Bone marrow (tissue), 2 donors: ENCODE measurements at regions not wholly inside any gene's neighbourhood (a gene's known extent, or its start where the extent isn't known, plus 50 kb on each side); places are given as distances from the start of the nearest gene placed in this dataset.
"Not testable (repeated sequence)": the region's sequence is repeated elsewhere in the genome, so short reads cannot be mapped to it uniquely, and the experiment has no call there.

ENCODE experiments used
- DNase-seq, 2 donors: peaks; one replicate each; lab custom pipeline; 2025; lab: John Stamatoyannopoulos, UW

- no peak for DNase-seq
Observed at GRCh38 chr3:168976969-168977368, 686.5 kb downstream of the MECOM start.

GRCh38 chr3:168975576-168975975, 687.9 kb downstream of the MECOM start:
- DNase-seq: no peak

DNA sequence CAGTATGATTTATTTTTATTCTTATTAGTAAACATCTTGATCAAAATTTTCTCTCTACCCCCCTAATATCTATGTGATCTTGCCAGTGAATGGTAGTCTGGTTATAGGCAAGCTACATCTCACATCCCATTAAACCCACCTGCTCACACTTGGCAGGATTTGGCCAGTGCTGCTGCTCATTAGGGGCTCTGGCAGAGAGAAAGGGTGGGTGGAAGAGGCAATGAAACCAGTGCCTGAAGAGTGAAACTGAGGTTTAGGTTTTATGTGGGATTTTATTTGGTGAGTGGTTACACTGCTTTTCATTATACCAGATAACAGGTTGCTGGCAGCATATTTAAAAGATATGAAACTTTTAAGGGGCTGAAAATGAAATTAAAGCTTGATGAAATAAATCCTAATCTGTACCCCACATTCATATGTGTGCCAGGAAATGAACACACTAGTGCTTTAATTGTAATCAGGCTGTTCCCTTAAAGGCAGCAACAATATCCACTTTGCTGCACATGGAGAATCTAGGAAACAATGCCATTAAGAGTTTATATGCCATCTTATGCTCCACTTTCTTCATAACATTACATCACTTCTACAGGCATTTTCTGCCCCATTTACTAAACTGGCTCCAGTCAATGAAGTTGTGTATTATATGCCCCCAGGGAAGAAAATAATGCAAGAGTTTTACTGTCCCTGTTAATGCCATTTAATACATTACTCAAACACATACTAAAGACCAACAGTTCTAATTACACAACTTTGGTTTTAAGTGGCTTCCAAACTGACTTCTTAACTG, 688.7 kb downstream of the MECOM start:
- no peak for DNase-seq

DNA sequence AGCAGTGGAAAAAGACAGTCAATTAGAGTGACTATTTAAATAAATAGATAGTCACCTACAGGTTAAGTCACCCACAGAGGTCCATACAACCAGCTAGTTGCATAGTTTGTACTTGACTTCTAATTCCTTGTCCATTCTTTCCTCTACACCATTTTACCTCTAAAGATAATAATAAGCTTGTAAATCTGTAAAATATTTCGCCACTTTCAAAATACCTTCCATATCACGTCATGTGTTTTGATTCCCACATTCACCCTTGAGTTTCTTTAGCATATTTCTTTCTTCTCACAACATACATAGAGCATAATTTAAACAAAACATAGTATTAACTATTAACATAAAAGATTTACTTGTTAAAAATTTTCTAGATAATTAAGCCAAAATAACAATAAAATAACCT, 689.6 kb downstream of the MECOM start:
- DNase-seq: no peak

- DNase-seq: no peak
Observed at GRCh38 chr3:168973206-168973605, 690.3 kb downstream of the MECOM start.

DNA sequence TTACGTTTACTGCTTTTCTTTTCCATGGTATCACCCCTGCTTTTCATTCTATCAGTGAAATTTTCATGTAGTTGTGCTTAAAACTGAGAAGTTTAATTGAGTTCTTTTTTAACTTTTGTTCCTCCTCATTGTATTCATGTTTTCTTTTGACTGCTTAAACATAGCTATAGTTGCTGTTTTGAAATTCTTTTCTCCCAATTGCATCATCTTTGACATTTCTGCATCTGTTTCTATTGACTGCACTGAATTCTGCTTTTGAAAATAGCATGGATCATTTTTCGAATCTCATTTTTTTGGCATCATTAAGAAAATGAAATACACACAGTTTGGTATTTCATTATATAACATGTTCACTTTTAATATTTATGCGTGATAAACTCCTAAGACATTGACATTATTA, 694.9 kb downstream of the MECOM start:
- DNase-seq: no peak

DNA sequence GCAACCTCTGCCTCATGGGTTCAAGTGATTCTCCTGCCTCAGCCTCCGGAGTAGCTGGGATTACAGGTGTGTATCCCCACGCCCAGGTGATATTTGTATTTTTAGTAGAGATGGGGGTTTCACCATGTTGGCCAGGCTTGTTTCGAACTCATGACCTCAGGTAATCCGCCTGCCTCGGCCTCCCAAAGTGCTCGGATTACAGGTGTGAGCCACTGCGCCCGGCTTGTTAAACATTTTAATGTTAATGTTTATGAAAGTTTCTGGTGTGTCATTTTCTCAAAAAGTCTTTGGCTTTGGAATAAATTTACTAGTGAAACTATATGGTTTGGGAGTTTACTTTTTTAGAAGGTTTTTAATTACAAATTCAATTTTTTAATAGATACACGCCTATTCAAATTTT, 698.8 kb downstream of the MECOM start:
- DNase-seq: no peak

DNA sequence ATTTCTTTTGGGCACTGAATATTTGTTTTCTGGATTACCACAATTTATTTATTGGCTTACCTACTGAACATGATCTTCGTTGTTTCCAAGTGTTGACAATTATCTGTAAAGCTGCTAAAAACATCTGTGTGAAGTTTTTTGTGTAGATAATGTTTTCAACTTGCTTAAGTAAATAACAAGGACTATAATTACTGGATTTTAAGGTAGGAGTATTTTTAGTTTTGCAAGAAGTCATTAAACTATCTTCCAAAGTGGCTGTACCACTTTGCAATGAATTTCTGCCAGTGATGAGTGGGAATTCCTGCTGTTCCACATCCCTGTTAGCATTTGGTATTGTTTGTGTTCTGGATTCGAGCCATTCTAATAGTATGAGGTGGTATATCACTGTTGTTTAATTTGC, 702.2 kb downstream of the MECOM start:
- no peak for DNase-seq

DNA sequence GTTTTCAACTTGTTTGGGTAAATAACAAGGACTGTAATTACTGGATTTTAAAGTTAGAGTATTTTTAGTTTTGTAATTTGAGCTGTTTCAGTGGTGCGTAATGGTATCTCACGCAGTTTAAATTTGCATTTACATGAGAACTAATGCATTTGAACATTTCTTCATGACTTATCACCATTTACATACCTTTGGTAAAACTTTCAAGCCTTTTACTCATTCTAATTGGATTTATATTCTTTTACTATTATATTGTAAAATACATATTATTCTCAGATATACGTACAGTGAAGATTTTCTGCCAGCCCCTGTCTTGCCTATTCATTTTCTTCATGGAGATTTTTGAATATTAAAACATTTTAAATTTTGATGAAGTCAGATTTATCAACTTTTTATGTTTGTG, 703.8 kb downstream of the MECOM start:
- DNase-seq: no peak

GRCh38 chr3:168958466-168958865, 705.0 kb downstream of the MECOM start:
- no peak for DNase-seq

DNA sequence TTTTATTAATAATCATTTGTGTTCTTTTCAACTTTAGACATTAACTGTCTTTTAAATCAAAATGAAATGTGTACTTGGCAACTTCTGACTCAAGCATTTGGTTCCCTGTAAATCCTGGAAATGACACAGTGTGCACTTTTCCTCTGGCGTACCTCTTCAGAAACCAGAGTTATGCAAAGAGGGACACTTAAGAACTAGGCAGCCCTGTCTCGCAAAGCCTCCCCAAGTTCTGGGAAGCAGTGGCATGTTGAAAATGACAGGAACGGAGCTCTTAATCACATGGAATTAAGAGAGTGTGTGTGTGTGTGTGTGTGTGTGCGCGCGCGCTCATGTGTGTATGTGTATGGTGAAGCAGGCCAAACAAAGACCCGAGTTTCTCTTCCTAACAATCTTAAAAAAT, 707.4 kb downstream of the MECOM start:
- no peak for DNase-seq

DNA sequence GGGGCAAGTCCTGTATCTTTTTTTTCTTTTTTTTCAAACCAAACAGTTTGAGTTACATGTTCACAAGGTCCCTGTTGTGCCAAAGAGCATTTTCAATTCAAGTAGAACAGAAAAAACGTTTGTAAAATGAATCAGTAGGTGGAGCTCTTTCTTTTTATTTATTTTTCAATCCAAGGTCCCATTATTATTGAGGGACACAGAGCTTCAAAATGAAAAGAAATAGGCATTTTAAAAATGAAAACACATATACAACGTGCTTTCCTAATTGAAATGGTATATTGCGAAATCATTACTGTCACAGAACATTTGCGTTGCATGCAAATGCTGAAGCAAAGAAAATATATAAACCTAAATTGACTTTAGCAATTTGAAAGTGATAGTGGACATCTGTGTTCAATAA, 711.0 kb downstream of the MECOM start:
- DNase-seq: no peak

DNA sequence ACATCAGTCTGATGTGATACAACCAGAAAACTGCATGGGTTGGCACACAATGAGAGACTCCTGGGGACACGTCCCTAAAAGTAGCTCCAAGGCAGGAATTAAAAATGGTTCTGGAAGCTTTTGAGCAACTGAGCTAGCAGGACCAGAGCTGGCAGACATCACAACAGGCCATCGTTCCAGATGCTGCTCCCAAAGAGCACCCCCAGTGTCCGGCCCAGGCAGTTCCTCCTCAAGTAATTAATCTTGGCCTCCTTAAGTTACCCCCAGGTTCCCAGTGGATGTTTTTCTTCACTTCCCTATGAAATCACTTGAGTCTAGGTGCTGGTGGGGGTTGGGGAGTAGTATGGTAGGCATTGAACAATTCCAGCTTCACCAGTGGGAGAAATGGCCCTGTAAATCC, 711.6 kb downstream of the MECOM start:
- no peak for DNase-seq

DNA sequence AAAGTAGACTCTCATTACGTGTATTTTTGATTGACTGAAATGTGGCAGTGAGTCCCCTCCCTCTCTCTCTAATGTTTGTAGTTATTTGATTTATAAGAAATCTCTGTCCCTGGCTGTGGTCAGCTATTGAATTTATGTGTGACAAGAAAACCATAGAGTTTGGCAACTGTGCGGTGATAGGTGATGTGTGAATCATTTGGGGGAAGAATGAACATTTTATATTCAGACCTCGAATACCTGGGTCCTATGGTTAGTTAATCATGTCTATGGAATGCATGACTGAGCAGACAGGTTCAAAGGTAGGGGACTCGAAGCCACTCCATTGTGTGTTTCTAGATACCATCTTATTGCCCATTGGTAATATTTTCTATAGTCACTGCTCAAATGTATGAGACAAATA, 712.1 kb downstream of the MECOM start:
- no peak for DNase-seq

DNA sequence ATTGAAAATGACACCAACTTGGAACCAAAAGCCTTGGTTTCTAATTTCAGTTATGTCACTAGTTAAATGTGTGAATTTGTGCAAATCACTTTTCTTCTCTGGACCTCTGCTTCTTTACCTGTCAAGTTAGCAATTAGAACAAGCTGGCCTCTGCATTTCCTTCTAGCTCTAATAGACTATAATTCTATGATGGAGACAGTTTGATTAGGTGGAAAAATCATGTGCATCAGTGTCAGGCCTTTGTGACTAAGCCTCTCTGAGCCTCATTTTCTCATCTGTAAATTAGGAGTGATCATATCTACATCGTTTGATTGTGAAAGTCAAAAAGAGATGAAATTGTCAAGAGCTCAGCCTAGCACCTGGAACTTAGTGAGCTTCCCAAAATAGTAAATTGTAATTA, 712.9 kb downstream of the MECOM start:
- DNase-seq: no peak

DNA sequence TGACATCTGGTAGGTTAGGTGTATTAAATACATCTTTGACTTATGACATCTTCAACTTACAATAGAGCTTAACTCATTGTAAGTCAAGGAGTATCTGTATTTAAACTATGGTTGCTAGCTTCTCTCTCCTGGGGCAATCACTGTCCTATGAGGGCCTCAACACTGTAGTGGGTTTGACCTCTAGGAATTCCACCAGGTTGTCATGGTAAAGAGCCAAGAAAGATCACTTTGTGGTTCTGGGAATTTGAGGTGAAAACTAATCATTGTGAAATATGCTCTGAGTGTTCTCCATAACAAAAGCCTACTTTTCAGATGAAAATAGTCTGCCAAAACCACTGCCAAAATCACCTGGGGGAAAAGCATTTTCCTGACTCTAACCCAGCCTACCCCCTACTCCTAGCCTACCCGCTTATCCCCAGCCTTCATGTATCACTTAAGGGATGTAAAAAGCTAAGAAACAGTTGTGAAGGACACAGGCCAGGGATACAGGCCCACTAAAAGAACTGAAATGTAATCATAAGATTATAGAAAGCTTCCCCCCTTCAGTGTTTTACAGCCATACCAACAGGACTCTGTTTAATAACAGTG, 723.8 kb downstream of the MECOM start:
- DNase-seq: no peak

- DNase-seq: no peak
Observed at GRCh38 chr3:168933614-168934013, 729.9 kb downstream of the MECOM start.

GRCh38 chr3:168929997-168930396, 733.5 kb downstream of the MECOM start:
- DNase-seq: not testable (repeated sequence)

- no peak for DNase-seq
Observed at GRCh38 chr3:168926426-168926825, 737.1 kb downstream of the MECOM start.

DNA sequence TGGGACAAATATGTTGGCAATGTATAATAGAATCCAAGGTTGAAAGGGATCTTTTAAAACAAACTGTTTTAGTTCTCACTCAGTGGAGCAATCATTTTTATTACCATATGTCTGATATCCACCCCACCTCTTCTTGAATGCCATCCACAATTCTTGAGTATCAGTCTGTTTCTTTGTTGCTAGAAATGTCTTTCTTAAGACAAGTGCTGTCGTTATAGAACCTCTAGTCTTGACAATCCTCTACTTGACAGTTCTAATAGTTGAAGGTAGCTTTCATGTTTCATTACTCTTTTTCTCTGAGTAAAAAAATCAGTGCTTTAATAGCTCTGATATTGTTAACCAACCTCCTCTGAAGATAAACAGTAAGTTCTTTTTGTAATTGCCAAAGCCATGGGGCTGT, 737.9 kb downstream of the MECOM start:
- no peak for DNase-seq

GRCh38 chr3:168914662-168915061, 748.9 kb downstream of the MECOM start:
- no peak for DNase-seq

DNA sequence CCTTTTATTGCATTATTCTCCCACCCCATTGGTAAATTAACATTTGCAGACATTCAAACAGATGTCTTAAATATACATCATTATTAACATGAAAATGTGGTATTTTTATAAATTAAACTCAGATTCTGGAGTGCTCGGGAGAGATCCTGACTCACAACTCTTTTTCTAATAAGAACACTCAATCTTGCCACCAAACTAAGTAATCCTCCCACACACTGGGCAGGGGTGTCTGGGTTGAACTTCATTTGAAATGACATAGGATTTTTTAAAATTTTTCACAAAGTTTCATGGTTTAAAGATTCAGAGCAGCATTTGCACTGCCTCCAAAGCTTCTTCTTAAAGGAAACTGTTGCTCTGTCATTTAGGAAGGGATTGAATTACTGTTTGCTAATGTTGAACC, 754.3 kb downstream of the MECOM start:
- no peak for DNase-seq

DNA sequence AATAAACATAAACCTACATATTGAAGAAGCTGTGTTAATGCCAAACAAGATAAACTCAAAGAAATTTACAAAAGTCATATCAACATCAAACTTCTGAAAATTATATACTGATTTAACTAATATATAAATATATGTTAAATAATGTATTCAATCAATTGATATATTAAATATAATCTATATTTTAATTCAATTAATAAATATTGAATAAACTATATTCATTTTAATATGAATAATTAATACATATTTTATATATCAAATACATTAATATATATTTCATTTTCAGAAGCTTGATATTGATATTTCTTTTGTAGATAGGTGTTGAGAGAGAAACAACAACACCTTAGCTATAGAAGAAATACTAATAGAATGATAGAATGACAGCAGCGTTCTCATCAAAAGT, 768.1 kb downstream of the MECOM start:
- DNase-seq: no peak

DNA sequence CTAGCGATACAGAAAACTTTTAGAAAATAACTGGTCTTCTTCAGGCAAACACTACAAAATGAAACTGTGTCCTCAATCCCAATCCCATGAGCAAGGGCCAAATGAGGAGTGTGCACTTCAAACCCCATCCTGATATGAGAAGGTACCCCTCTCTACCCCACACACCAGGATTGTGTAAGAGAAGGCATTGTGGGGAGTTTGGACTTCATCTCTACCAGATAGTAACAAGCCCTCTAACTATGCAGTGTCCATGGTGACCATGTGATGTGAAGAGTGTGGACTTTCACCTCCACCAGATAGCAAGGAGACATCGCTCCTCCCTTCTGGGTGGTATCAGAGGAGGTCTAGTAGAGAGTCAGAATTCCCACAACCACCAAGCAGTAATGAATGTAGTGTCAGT, 769.3 kb downstream of the MECOM start:
- no peak for DNase-seq
